ENCODE measurements at regions not wholly inside any gene's neighbourhood (a gene's known extent, or its start where the extent isn't known, plus 50 kb on each side); places are given as distances from the start of the nearest gene placed in this dataset.

- no peak for DNase-seq
Observed at GRCh38 chr10:106457522-106457921, 707.0 kb downstream of the SORCS1 start.

- DNase-seq = no peak
Observed at GRCh38 chr10:106454233-106454632, 710.3 kb downstream of the SORCS1 start.

GRCh38 chr10:106450966-106451365 is 713.5 kb downstream of the SORCS1 start:
- no peak for DNase-seq

- no peak for DNase-seq
Observed at GRCh38 chr10:106446920-106447319, 717.6 kb downstream of the SORCS1 start.

- no peak for DNase-seq
Observed at GRCh38 chr10:106442223-106442622, 722.3 kb downstream of the SORCS1 start.

- DNase-seq = no peak
Observed at GRCh38 chr10:106440767-106441166, 723.7 kb downstream of the SORCS1 start.

GRCh38 chr10:106440355-106440754 is 724.2 kb downstream of the SORCS1 start:
- no peak for DNase-seq

- DNase-seq = no peak
Observed at GRCh38 chr10:106439366-106439765, 725.1 kb downstream of the SORCS1 start.

- DNase-seq = no peak
Observed at GRCh38 chr10:106438386-106438785, 726.1 kb downstream of the SORCS1 start.

GRCh38 chr10:106436123-106436715 is 728.3 kb downstream of the SORCS1 start:
- no peak for DNase-seq

- no peak for DNase-seq
Observed at GRCh38 chr10:106435081-106435480, 729.4 kb downstream of the SORCS1 start.

GRCh38 chr10:106424981-106425380 is 739.5 kb downstream of the SORCS1 start:
- DNase-seq = no peak

GRCh38 chr10:106424054-106424453 is 740.5 kb downstream of the SORCS1 start:
- DNase-seq = peak in 1 of 4 experiments; percentile 1

GRCh38 chr10:106410331-106410730 is 754.2 kb downstream of the SORCS1 start:
- DNase-seq = no peak

- DNase-seq = no peak
Observed at GRCh38 chr10:106405141-106405540, 759.4 kb downstream of the SORCS1 start.

- DNase-seq = no peak
Observed at GRCh38 chr10:106402458-106402857, 762.0 kb downstream of the SORCS1 start.

- DNase-seq = no peak
Observed at GRCh38 chr10:106401967-106402366, 762.5 kb downstream of the SORCS1 start.

- DNase-seq = no peak
Observed at GRCh38 chr10:106401161-106401560, 763.3 kb downstream of the SORCS1 start.

GRCh38 chr10:106399112-106399511 is 765.4 kb downstream of the SORCS1 start:
- no peak for DNase-seq

GRCh38 chr10:106396192-106396591 is 768.3 kb downstream of the SORCS1 start:
- no peak for DNase-seq

- peak in 1 of 4 experiments; percentile 0 for DNase-seq
Observed at GRCh38 chr10:106395041-106395749, 769.3 kb downstream of the SORCS1 start.

GRCh38 chr10:106392778-106393177 is 771.7 kb downstream of the SORCS1 start:
- DNase-seq = no peak

- DNase-seq = no peak
Observed at GRCh38 chr10:106387063-106387462, 777.4 kb downstream of the SORCS1 start.

GRCh38 chr10:106384496-106384895 is 780.0 kb downstream of the SORCS1 start:
- no peak for DNase-seq

- DNase-seq = no peak
Observed at GRCh38 chr10:106380706-106381105, 783.8 kb downstream of the SORCS1 start.

Data from suppressor macrophage (primary cell).